HG02610 (cell line): ENCODE measurements at regions not wholly inside any gene's neighbourhood (a gene's known extent, or its start where the extent isn't known, plus 50 kb on each side); places are given as distances from the start of the nearest gene placed in this dataset.

Experiments
- ATAC-seq: cut with Tn5 transposase; IDR thresholded peaks from one replicate; pipeline ENCODE4 v1.9.1; 2021; ENCODE audit warnings: mild to moderate bottlenecking, moderate library complexity; ENCODE audit not compliant: unreplicated experiment

DNA sequence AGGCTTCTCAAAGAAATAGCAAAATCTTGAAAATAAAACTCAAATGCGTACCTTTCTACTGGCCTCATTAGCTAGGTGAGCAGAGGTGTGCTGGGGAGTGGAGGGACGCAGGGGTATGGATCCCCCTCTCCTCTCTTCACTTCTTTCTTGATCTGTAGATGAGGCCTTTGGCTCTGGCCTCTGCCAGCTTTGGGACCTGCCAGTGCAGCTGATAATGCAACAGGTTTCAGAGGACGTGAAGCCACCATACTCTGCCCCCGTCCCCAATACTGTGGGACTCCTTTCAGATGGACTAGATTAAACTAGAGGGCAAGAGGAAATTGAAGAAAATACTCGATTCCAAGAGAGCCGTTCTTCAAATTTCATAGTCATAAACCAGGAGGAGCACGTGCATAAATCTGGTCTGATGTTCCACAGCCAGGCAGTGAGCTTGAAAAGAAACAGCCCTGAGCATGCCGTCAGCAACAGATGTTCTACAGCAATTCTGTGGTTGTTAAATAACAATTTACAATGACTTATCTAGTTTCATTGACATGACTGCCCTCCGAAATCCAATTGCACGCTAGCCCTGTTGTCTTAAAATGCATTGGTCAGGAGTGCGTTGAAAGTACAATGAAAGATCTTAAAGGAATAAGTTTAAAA lies 245.3 kb upstream of the FOXQ1 start:
- no peak for ATAC-seq

DNA sequence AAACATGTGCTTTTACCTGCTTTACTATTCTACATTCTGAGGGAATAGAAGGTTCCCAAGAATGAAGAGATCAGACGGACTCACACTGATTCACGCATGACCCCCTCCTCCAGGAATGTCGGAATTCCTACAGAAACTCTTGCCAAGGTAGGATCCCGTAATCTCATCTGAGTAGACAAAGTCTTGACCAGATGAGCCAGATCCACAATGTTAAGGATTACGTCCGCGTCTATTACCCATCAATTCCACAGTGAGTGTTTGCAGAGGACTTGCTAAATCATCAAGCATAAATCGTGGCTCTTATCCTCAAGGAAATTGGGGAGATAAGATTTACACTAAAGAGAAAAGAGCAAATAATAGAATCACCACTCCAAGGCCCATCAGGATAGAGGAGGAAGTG lies 245.9 kb upstream of the FOXQ1 start:
- ATAC-seq, result no peak

DNA sequence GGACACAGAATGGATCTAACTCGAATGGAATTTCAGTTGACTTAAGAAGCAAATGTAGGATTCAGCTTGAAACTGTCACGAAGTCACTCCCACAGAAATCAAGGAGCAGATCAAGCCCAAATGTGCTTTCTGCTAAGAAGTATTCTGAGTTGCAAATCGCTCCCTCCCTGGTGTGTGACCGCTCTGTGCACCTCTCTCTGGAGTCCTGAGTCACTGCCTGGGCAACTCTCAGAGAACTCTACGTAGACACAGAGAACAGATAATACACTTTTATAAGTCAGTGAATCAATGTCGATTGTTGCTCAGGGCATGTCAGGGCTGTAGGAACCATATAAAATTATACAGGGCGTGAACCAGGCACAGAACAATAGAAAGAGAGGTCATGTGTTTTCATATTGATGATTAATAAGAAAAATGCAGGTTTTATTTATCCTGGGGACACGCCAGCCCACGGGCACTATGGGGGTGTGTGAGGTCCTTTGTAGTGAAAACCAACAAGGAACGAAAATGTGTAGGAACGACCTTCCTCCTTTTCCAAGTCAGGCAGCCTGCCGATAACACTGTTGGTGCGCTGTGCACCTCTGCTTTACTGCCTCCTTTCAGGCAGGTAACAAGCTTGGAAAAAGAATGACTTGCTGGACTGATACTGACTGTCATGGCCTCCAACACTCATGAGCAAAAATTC lies 248.1 kb upstream of the FOXQ1 start:
- no peak for ATAC-seq

DNA sequence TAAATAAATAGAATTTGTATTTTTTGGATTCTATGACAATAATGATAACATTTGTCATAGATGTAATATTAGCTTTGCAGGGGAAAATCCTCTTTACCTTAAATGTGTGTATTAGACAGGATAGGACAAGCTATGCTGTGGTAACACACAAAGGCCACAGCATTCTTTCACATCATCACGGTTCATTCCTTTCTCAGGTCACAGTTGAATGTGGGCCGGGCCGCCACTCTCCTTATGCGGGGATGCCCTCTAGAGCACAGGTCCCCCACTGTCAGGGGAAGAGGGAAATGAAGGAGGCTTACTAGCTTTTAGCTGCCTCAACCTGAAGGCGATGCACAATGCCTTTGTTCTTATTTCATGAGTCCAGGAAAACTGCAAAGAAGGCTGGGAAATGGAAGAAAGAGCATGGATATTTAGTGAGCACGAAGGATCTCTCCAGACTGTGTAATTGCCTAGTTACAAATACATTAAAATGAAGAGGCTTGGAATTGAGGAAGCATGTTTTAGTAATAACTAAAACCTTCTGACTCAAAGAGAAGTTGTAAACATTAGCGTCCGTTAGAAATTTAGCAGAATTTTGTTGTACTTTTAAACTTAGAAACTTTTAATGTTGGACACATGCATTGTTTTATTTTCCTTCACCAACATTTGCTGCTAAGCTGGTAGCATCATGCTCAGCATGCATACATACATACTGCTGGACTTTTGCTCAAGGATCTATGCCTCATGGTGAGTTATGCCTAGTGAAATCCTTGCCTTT lies 248.9 kb upstream of the FOXQ1 start:
- ATAC-seq, result no peak

DNA sequence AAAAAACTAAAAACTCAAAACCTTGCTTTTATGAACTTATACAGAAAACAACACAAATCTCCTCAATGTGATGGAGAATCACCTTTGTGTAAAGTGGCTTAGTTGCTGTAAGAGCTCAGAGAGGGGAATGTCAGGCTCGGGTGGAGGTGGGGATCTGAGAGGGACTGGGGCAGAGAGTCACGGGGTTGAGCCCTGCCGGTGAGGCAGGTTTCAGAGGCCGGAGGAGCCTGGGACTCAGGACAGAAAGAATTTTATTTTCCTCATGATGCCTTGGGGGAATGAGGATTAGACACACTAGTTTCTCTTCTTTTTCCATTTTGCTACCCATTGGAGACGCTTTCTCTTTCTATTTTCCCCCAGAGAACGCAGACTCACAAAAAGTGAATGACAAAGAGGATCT lies 252.3 kb upstream of the FOXQ1 start:
- no peak for ATAC-seq

DNA sequence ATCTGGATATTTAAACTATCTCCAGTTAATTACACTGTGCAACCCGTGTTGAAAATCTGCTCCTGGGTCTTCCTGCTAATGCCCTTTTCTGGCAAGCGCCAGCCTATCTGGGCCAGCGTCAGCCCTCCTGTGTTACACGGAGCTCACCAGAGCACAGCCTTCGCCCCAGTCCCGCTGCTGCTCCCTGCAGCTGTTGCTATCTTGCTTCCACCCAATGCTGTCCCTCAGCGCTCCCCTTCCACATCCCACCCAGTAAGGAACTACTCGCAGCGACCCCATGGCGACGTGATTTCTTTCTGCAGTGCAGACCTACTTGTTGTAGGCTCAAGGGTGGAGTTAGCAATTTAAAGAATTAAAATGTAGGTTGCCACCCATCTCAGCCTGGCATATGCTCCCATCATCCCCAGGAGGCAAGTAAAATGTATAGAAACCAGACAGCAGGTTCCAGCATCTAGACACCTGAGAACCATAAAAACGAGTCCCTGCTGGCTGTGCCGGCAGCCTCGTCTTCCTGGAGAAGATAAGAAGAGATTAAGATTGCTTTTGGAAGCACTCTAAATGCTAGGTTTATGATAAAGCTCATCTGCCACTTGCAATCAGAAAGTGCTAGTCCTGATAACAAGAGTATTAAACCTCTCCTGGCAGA lies 254.3 kb upstream of the FOXQ1 start:
- ATAC-seq, result no peak

DNA sequence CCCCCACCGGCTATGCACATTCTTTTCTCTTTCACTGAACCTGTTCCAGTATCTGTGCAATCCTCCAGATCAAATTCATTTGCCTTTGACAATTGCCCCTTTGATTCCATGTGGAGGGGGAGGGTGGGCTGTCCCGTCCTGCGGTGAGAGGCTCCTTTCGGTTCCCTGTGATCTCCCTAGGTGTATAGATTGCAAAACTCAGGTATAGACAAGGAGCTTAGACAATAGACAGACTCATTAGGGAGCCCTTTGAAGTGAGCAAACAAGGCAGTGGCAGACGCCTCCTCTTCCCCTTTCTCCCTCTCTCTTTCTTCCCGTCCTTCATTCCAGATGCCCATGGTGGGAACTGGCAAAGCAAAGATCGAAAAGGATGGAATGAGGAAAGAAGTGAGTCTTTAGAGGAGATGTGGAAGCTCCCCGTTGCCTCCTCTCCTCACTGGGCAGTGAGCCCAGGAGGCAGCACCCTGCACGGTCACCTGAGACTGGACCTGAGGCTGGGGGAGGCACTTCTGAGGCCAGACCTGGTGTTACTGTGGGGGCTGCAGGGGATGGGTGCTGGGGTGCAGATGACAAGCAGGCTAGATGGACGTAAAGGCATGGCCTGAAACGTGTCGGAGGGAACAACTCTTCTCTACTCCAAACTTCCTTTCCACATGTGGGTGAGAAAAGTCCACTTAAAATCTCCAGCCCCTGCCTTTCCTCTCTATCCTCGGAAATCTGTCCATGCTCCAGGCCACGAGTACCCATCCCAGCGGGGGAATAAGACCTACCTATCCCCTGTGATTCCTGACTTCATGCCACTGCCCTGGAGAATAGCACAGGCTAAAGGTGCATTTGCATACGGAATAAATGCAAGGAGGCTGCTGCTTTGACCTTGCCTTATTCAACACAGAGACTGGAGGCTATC lies 256.6 kb upstream of the FOXQ1 start:
- ATAC-seq, result no peak

DNA sequence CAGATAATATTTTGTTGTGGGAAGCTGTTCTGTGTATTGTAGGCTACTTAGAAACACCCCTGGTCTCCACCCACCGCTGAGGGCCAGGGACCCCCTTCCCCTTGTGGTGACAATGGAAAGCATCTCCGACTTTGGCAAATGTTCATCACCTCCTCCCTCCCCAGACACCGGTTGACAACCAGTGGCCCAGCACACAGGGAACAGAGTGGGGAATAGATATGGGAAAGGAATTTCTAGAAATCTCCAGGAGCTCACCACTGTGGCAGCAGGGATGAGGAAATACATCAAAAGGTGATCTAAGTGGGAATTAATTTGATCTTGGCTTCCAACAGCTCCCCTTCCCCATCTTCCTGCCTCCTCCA lies 257.3 kb upstream of the FOXQ1 start:
- no peak for ATAC-seq

DNA sequence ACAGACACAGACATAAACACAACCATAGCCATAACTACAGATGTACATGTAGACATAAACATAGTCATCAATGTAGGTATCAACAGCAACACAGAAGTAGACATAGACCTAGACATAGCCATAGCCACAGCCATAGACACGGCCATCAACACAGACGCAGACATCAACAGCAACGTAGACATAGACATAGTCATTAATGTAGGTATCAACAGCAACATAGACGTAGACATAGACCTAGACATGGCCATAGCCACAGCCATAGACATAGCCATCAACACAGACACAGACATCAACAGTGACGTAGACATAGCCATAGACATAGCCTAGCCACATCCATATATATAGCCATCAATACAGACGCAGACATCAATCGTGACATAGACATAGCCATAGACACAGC lies 258.3 kb upstream of the FOXQ1 start:
- ATAC-seq, result no peak

DNA sequence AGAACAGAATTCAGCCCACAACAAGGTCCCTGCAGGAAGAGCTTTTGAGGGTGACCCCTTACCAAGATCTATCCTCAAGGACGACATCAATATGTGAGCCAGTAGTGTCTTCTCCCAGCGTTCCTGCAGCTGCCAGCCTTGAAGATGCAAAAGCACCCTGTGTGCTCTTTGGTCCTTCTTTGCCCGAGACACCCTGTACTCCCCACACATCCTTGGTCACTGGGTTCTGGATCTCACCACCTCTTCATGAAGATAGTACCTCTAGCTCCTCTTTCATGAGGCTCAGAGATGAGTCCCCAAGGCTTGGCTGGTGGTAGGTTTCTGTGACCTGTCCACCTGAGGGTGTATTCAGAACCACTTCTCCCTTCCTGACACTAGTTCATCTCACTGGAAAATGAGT lies 259.6 kb upstream of the FOXQ1 start:
- ATAC-seq, result no peak

DNA sequence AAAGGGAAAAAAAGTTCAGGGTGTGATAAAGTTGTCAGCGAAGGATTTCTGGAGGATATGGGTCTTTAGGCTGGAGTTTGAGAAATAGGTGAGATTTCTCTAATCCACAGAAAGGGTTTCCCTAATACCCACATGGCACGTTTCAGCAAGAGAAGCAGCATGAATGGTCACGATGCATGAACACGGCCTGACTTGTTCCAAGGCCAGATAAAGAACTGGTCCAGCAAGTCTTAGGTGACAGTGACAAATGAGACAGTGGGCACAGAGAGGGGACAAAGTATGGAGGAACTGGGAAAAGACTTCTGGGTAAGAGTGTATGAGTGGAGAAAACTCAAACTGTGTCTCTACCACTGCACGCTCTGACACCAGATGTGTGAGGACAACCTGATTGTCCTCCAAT lies 262.0 kb upstream of the FOXQ1 start:
- no peak for ATAC-seq

DNA sequence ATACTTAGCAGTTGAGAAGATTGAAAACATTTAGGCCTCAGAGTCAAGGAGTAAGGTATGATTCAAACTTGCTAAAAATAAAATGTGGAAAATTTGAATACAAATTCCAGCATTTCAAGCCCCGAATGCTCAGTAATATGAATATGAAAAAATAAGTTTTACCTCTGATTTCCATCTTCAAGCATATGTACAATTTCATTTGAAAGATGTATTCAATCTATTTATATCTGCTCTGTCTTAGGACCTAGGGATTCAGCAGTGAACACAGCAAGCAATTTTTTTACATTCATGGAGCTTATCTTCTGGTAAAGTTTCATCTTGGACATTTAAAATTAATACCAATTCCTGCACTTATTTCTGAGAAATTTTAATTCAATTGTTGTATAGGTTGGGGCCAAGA lies 262.7 kb upstream of the FOXQ1 start:
- ATAC-seq, result no peak

DNA sequence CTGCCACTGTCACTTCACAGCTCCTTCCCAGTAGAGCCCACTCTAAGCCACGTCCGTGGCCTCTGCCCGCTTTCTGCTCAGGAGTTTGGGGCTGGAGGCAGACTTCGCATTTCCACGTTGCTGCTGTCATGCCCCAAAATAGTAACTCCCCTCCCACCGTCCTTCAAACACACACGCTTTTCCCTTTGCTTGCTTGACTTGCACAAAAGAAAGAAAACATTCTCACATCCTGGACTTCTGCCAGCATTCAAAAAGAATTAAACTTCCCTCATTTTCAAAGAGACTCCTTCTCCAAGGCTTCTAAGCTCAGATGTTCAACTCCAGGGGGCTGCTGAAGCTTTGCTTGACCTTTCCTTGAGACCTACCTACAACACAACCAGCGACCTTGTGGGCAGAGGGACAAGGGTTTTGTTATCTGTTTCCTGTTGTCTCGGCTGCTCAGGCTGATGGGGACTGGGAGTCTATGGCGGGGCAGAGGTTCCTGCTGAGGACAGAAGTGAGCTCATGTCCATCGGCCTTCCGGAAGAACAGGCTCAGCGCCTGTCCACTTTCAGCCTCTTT lies 263.8 kb upstream of the FOXQ1 start:
- ATAC-seq, result no peak

DNA sequence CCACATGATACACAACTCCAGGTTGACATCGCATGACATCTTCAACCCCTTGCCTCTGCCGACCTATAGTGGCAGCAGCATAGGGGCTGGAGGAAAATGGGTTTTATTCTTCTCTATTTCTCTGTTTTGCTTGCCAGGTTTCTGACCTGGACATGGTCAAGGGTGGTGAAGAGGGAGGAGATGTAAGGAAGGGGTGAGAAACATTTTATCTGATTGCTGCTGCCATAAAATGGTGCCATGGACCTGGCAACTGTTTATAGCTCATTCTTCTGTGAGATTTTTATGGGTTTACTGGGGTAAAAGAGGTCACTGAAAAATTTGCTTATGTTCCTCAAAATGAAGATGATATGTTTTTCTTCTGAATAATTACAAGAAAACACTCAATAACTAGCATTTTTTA lies 266.7 kb upstream of the FOXQ1 start:
- no peak for ATAC-seq

DNA sequence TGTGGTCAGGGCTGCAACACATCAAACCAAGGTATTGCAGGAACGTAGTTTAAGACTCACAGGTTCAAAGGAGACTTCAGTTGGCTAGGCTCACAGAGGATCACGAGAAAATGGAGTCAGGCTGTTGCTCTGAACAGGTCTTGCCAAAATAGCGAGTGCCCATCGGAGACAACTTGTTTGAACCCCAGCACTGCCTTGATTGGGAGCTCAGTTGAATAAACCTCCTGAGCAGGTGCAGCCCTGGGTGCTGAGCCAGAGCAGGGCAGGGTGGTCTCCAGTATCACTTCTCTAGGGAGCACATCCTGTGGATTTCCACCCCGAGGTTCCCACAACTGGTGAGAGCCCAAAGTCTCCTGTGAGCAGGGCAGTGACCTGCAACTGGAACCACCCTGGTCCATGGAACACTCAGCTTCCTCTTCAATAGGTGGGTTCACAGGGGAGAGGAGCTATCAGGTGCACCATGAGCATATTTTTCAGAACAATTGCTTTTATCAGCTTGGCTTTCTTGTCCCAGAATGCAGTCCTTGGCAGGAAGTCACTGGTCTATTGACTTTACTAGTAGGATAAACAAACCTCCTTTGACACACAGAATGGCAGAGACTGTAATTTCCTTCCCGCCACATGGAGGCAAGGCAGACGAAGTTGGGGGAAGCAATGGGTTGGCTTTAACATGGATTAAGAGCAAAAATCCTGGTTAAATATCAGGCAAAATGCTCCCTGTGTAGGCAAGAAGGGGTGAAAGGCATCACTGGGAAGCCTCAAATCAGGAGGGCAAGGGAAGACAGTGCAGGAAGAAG lies 267.7 kb upstream of the FOXQ1 start:
- no peak for ATAC-seq

DNA sequence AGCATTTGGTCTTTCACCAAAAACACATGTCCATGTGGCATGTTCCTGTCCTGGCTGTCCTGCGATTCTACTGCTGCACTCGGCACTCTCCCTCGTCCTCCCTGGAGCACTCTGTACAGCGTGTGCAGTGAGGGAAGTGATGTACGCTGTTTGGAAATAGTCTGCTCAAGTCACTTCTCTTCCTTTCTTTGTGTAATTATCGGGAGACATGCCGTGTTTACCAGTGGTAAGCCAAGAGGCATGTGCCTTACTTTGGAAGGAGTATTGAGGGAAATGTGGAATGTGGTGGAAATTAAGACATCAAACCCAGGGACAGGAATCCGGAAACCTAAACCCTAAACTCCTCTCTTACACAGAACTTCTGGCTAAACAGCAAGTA lies 268.5 kb upstream of the FOXQ1 start:
- ATAC-seq, result no peak

DNA sequence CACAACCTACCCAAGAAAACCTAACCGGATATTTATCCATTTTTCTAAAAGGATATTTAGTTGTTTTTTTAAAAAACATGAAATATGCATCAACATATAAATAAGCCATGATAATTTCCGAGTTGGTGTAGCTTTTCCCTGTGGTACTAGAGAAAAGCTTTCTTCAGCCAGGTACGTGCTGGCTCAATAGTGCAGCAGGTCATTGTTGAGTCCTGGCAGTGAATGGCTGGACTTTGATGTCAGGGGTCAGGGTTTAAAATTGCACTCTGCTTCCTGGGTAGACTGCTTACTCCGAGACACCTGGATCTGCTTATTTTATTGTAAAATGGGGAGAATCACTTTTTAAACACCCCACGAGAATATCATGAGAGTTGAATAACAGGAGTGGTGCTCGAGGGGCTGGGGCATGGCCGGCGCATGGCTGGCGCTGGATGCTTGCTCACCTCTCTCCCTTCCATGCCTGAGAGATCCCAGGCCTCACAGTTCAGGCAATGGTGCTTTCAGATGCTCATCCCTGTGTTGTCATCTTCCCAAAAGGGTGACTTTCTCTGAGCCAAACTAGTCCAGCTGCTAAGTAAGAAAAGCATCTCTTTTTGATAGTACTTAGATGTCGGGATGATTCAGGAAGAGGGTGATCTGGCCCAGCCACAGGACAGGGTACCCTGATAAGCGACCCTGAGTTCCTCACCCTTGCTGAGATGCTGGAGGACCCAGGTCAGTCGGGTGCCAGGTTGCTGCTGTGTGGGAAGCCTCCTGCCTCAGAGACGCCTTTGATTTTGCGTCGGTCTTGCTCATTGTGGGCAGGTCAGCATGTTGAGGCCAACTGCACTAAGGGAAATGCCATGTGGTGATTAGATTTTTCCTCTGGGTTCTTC lies 269.1 kb upstream of the FOXQ1 start:
- ATAC-seq, result no peak

DNA sequence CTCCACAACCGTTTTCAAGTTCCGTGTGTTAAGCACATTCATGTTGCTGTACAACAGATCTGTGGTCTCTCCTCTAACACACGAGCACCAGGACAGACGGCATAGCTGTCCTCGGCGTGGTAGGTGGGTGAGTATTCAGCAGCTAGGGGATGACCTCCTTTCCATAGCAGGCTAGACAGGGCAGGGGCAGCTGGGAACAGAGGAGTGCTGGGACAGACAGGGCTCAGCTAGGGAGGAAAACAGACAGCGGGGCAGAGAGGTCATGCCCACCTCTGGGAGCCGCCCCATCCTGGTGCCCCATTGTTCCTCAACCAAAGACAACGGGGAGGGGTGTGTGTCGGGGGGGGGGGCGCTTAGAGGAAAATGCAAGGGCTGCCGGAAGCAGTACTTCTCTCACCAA lies 271.5 kb upstream of the FOXQ1 start:
- ATAC-seq, result no peak

DNA sequence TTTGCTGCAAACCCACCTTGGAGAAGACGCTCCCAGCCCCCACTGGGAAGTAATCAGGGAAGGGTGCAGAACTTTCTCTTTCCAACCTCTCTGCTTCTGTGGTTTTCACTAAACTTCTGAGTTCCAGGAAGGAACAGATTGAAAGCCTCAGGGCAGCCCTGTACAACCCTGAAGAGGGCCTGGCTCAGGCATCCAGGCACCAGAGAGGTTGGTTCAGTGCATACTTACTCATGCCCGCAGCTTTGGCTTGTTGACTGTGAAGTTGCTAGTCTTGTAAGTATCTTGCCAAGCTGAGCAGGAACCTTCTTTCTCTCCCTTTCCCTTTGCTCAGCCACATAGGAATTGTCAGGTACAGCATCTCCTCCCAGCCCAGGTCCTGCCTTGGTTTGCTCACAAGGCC lies 272.2 kb upstream of the FOXQ1 start:
- ATAC-seq, result no peak
